H1 (cell line): ENCODE measurements at regions not wholly inside any gene's neighbourhood (a gene's known extent, or its start where the extent isn't known, plus 50 kb on each side); places are given as distances from the start of the nearest gene placed in this dataset.

Experiments used
- CEBPB ChIP-seq: IDR thresholded peaks from 2 replicates; pipeline ENCODE4 v1.6.1; 2012; ENCODE audit warnings: low read depth, low read length
- POU5F1 ChIP-seq: IDR thresholded peaks from 2 replicates; pipeline ENCODE4 v1.6.1; 2011; ENCODE audit warnings: low read depth, mild to moderate bottlenecking, low read length, moderate library complexity

DNA sequence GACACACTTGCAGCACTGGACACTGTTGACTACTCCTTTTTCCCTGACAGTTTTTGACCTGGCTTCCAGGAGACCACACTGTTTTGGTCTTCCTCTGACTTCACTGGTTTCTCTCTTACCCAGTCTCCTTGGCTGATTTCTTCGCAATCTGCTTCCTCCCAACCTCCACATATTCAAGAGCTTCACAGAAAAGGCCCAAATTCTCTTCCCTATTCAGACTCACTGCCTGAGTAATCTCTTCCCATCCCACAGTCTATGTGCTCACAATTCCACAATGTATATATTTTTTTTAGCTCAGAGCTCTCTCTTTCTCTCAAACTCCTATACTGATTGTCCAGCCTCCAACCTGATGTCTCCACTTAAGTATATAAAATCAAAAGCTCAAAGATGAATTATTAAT lies 115.4 kb downstream of the SINHCAF start:
- TF ChIP-seq CEBPB (no peak), POU5F1 (no peak)
